ENCODE measurements at regions not wholly inside any gene's neighbourhood (a gene's known extent, or its start where the extent isn't known, plus 50 kb on each side); places are given as distances from the start of the nearest gene placed in this dataset.
A peak's percentile ranks its signal among the peaks of the same experiment; 100 is the strongest.

DNA sequence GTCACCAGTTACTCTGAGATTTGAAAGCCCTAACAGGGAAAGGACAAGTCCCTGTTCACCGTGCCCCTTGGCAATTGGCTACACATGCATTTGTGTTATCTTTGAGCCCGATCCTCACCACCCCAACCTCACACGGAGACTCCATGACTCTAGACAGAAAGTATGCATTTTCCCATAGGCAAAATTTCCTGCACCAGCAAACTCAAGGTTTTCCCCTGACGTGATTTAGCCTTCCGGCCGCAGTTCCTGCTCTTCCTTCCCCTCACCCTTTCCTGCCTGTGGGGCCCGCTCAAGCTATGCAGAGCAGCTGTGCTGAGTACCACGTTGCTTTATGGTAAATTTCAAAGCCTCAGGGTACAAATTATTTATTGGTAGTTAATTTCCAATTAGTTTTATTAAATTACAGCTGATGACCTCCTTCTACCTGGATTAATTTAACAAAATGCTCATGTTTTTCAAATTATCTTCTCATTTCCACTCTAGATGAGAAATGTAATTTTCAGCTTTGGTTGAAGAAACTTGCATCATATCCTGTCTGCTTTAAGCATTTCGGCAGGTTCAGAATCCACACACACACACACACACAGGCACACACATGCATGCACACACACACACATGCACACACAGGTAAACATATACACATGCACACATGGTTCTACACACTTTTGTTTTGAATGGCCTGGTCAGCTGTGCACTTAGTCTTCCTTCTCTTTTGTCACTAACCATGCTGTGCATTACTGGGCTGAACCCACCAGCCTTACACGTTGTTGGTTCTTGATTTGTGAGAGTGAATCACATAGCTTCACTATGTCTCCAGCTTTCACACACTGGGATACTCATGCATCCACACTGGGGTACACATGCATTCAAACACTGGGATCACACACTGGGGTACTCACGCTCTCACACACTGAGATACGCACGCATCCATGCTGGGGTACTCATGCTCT lies 283.1 kb upstream of the PITRM1 start:
- H4K20me1 ChIP-seq (ENCODE audit: insufficient read depth) = no peaks in the 10 kb centered on the region
- 96% methylated on average over 13 of the region's 13 CpGs for WGBS (ENCODE audit: low lambda C conversion rate)
- no peaks in the 10 kb centered on the region for H3K79me2 ChIP-seq (ENCODE audit: insufficient read depth)
- no peaks in the 10 kb centered on the region for H3K27me3 ChIP-seq (ENCODE audit: insufficient read depth)
- H3K9me3 ChIP-seq = no peaks in the 10 kb centered on the region
- ChIA-PET POLR2A (no interaction called here), CTCF (interaction anchor here (1.2 kb wide), 1 partner anchor 17 kb away, joined by 3 read pairs; no protein-coding TSS in a partner anchor)
- H2AFZ ChIP-seq (ENCODE audit: low read depth) = no peak overlapping the region
- H3K4me3 ChIP-seq (ENCODE audit: low read depth in 2 of 2, low read length in 1 of 2) = no peak overlapping the region
- peaks cover 23% of the 10 kb centered on the region for H3F3A ChIP-seq (replicated peaks; ENCODE audit: insufficient read depth)
- no peaks in the 10 kb centered on the region for H3K9me2 ChIP-seq
- H3K36me3 ChIP-seq (replicated peaks in 1 of 2; ENCODE audit: control insufficient read depth in 1 of 2, insufficient read depth in 2 of 2, low read length in 1 of 2) = no peaks in the 10 kb centered on the region
- H3K27ac ChIP-seq (ENCODE audit: low read depth in 2 of 2, low read length in 1 of 2) = no peak overlapping the region
- peaks cover 8 to 17% of the 10 kb centered on the region in 2 experiments for H3K4me1 ChIP-seq (ENCODE audit: control insufficient read depth in 1 of 2, insufficient read depth in 2 of 2, low read depth in 1 of 2, low read length in 1 of 2)
- no peak overlapping the region for H3K9ac ChIP-seq
- TF ChIP-seq TAF1 (IDR thresholded peaks at IDR 0.05; ENCODE audit: borderline replicate concordance, low read depth, low read length) = no peak
- TF ChIP-seq USF1 (IDR thresholded peaks at IDR 0.05; ENCODE audit: borderline replicate concordance, low read depth) = no peak
- no peak for TF ChIP-seq NFIC (IDR thresholded peaks at IDR 0.05; ENCODE audit: borderline replicate concordance)
- no peak for TF ChIP-seq GATA2 (CRISPR knock-in tag; IDR thresholded peaks at IDR 0.05)
- TF ChIP-seq MAX (IDR thresholded peaks at IDR 0.05; ENCODE audit: low read depth) = no peak
- no peak for TF ChIP-seq RCOR1 (IDR thresholded peaks at IDR 0.05; ENCODE audit: low read length)
- TF ChIP-seq, protein P1, sequence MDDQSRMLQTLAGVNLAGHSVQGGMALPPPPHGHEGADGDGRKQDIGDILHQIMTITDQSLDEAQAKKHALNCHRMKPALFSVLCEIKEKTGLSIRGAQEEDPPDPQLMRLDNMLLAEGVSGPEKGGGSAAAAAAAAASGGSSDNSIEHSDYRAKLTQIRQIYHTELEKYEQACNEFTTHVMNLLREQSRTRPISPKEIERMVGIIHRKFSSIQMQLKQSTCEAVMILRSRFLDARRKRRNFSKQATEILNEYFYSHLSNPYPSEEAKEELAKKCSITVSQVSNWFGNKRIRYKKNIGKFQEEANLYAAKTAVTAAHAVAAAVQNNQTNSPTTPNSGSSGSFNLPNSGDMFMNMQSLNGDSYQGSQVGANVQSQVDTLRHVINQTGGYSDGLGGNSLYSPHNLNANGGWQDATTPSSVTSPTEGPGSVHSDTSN (IDR thresholded peaks at IDR 0.05) = no peak
- no peak for TF ChIP-seq EZH2phosphoT487 (IDR thresholded peaks at IDR 0.05; ENCODE audit: borderline replicate concordance, low read depth)
- TF ChIP-seq SMC3 (IDR thresholded peaks at IDR 0.05; ENCODE audit: low read depth, low read length) = no peak
- H3K4me2 ChIP-seq = no peak overlapping the region
- no peak for DNase-seq

- Histone ChIP-seq H3K4me2 (peak overlapping the region; percentile 69), H3K4me1 (ENCODE audit: control insufficient read depth in 1 of 2, insufficient read depth in 2 of 2, low read depth in 1 of 2, low read length in 1 of 2) (peaks cover 8 to 17% of the 10 kb centered on the region in 2 experiments), H3K27ac (ENCODE audit: low read depth in 2 of 2, low read length in 1 of 2) (peak overlapping the region; percentile 64 to 98), H3K9ac (peak overlapping the region; percentile 77), H3K79me2 (ENCODE audit: insufficient read depth) (no peaks in the 10 kb centered on the region), H2AFZ (ENCODE audit: low read depth) (peak overlapping the region; percentile 42), H3F3A (replicated peaks; ENCODE audit: insufficient read depth) (peaks cover 23% of the 10 kb centered on the region), H3K9me3 (no peaks in the 10 kb centered on the region), H3K27me3 (ENCODE audit: insufficient read depth) (no peaks in the 10 kb centered on the region), H4K20me1 (ENCODE audit: insufficient read depth) (no peaks in the 10 kb centered on the region), H3K9me2 (no peaks in the 10 kb centered on the region), H3K4me3 (ENCODE audit: low read depth in 2 of 2, low read length in 1 of 2) (peak overlapping the region; percentile 0 to 42; a peak in 3 of 4 replicates), H3K36me3 (replicated peaks in 1 of 2; ENCODE audit: control insufficient read depth in 1 of 2, insufficient read depth in 2 of 2, low read length in 1 of 2) (no peaks in the 10 kb centered on the region)
- WGBS (ENCODE audit: low lambda C conversion rate) = 5% methylated on average over 7 of the region's 7 CpGs
- no peak for DNase-seq
- ChIA-PET POLR2A (no interaction called here), CTCF (interaction anchor here (0.8 kb wide), 1 partner anchor 10 kb away, joined by 4 read pairs; no protein-coding TSS in a partner anchor)
- TF ChIP-seq TCF12 (IDR thresholded peaks at IDR 0.05) (peak; percentile 70), RXRA (IDR thresholded peaks at IDR 0.05; ENCODE audit: borderline replicate concordance, low read depth) (peak; percentile 46; the same call in 1 of the 2 replicates), MAX (IDR thresholded peaks at IDR 0.05; ENCODE audit: low read depth) (peak; percentile 71), TEAD4 (IDR thresholded peaks at IDR 0.05; ENCODE audit: borderline replicate concordance, insufficient read depth) (peak; percentile 76; the same call in 1 of the 2 replicates), JUND (IDR thresholded peaks at IDR 0.05) (peak; percentile 78), ELF1 (IDR thresholded peaks at IDR 0.05) (no peak), NFIC (IDR thresholded peaks at IDR 0.05; ENCODE audit: borderline replicate concordance) (peak; percentile 6; the same call in 1 of the 2 replicates), POLR2AphosphoS5 (IDR thresholded peaks at IDR 0.05; ENCODE audit: low read depth, low read length) (peak; percentile 31; the same call in 1 of the 2 replicates), YY1 (IDR thresholded peaks at IDR 0.05; ENCODE audit: low read depth) (peak; percentile 58; the same call in 1 of the 2 replicates), EP300 (IDR thresholded peaks at IDR 0.05; ENCODE audit: borderline replicate concordance in 1 of 2, low read depth in 1 of 2, low read length in 1 of 2) (peak in 1 of 2 experiments; percentile 65; a peak in 2 of 4 replicates), FOSL2 (IDR thresholded peaks at IDR 0.05; ENCODE audit: borderline replicate concordance, low read depth) (peak; percentile 72; the same call in 1 of the 2 replicates)
- TF ChIP-seq, protein P1 (IDR thresholded peaks at IDR 0.05) = peak; percentile 51; the same call in 1 of the 2 replicates
Observed at GRCh38 chr10:3452683-3453361, 280.2 kb upstream of the PITRM1 start.

Measured in SK-N-SH (cell line).